ENCODE measurements at regions not wholly inside any gene's neighbourhood (a gene's known extent, or its start where the extent isn't known, plus 50 kb on each side); places are given as distances from the start of the nearest gene placed in this dataset.

DNA sequence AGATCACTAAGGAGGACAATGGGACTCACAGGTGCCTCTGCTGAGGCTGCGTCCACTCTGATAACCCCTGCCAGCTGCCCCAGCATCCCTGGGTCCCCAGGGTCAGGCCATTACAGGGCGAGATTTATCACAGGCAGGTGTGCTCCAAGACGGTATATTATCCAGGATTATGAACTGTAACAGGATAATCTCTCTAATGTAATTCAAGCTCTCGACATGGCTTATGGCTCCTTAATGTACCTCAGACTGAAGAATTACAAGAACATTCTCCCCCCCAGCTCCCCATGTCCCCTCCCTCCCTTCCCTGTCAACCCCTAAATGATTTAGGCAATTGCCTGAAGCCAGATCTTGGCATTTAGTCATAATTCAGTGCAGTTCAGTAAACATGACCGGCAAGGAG is 86.8 kb downstream of the NCR2 start:
- H3K4me3 ChIP-seq (ENCODE audit: insufficient read depth, low read length): no peak overlapping the region
- H3K36me3 ChIP-seq (ENCODE audit: insufficient read depth, low read length): no peaks in the 10 kb centered on the region
- H3K4me1 ChIP-seq (ENCODE audit: insufficient read depth, low read length): no peaks in the 10 kb centered on the region
- peaks cover 5% of the 10 kb centered on the region for H3K9me3 ChIP-seq (ENCODE audit: low read depth, low read length)
- H2AFZ ChIP-seq (ENCODE audit: low read length): no peak overlapping the region
- TF ChIP-seq, protein P1, sequence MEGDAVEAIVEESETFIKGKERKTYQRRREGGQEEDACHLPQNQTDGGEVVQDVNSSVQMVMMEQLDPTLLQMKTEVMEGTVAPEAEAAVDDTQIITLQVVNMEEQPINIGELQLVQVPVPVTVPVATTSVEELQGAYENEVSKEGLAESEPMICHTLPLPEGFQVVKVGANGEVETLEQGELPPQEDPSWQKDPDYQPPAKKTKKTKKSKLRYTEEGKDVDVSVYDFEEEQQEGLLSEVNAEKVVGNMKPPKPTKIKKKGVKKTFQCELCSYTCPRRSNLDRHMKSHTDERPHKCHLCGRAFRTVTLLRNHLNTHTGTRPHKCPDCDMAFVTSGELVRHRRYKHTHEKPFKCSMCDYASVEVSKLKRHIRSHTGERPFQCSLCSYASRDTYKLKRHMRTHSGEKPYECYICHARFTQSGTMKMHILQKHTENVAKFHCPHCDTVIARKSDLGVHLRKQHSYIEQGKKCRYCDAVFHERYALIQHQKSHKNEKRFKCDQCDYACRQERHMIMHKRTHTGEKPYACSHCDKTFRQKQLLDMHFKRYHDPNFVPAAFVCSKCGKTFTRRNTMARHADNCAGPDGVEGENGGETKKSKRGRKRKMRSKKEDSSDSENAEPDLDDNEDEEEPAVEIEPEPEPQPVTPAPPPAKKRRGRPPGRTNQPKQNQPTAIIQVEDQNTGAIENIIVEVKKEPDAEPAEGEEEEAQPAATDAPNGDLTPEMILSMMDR (IDR thresholded peaks at IDR 0.05; ENCODE audit: extremely low read depth, low read depth, low read length): no peak
- no peak for DNase-seq (ENCODE audit: insufficient read length, low spot score, missing footprints)
- H4K20me1 ChIP-seq (ENCODE audit: insufficient read depth, low read length): no peaks in the 10 kb centered on the region
- H3K4me2 ChIP-seq (ENCODE audit: insufficient read depth, low read length): no peak overlapping the region
- H3K27ac ChIP-seq (ENCODE audit: low read depth, low read length): no peak overlapping the region
- peaks cover 67% of the 10 kb centered on the region for H3K27me3 ChIP-seq (ENCODE audit: insufficient read depth, low read length)
- no peaks in the 10 kb centered on the region for H3K79me2 ChIP-seq (ENCODE audit: insufficient read depth, low read length)

DNA sequence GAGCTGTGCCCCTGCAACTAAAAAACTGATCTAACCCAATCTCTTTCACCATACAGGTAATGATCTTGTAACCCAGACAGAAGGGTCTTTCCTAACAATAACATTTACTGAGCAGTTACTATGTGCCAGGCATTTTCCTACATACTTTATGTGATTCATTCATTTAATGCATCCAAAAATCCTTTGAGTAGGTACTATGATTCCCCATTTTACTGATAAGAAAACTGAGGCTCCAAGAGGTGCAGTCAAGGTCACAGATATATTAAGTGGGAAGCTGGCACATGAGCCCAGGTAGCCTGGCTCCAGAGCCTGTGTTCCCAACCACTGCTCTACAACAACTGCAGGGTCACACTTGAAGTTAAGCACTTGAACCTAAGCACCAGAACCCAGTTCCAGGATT is 87.6 kb downstream of the NCR2 start:
- H3K27me3 ChIP-seq (ENCODE audit: insufficient read depth, low read length): peaks cover 68% of the 10 kb centered on the region
- H2AFZ ChIP-seq (ENCODE audit: low read length): no peak overlapping the region
- TF ChIP-seq, protein P1 (IDR thresholded peaks at IDR 0.05; ENCODE audit: extremely low read depth, low read depth, low read length): no peak

DNA sequence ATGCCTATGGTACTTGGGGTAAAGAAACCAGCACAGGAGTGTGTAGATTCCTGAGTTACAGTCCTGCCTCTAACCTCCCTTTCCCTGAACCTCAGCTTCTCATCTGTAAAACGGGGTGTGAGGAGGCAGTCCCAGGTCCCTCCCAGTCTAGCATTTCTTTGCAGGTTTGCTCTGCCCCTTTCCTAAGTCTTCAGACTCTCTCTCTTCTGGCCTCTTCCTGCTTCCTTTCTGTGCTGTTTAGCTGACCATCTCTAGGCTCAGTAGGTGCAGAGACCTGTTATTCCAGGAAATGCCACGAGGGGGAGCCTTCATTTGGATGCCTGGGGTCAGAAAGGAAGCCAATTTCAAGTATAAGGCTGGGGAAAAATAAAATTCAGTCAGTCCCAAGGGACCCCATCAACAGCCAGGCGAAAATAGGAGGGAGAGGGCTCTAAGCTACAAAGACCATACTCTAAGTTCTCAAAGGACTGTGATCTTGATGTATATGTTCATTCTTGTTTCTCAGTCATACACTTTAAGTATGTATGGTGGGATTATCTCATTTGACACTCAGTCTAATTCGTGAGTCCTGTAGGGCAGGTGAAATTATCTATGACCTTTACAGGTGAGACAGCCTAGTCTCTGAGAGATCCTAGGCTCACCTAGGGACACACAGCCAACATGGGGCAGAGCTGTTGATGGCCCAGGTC is 89.1 kb downstream of the NCR2 start:
- H3K36me3 ChIP-seq (ENCODE audit: insufficient read depth, low read length): no peaks in the 10 kb centered on the region
- no peaks in the 10 kb centered on the region for H3K79me2 ChIP-seq (ENCODE audit: insufficient read depth, low read length)
- no peak overlapping the region for H3K4me3 ChIP-seq (ENCODE audit: insufficient read depth, low read length)
- H3K27ac ChIP-seq (ENCODE audit: low read depth, low read length): no peak overlapping the region
- no peak overlapping the region for H2AFZ ChIP-seq (ENCODE audit: low read length)
- H3K27me3 ChIP-seq (ENCODE audit: insufficient read depth, low read length): peaks cover 63% of the 10 kb centered on the region
- H4K20me1 ChIP-seq (ENCODE audit: insufficient read depth, low read length): no peaks in the 10 kb centered on the region
- peaks cover 1% of the 10 kb centered on the region for H3K9me3 ChIP-seq (ENCODE audit: low read depth, low read length)
- no peak overlapping the region for H3K4me2 ChIP-seq (ENCODE audit: insufficient read depth, low read length)
- H3K4me1 ChIP-seq (ENCODE audit: insufficient read depth, low read length): peaks cover 10% of the 10 kb centered on the region
- TF ChIP-seq, protein P1 (IDR thresholded peaks at IDR 0.05; ENCODE audit: extremely low read depth, low read depth, low read length): peak; percentile 92
- DNase-seq (ENCODE audit: insufficient read length, low spot score, missing footprints): peak; percentile 97

More for the DNA sequence above, 87.6 kb downstream of the NCR2 start:
- no peak for DNase-seq (ENCODE audit: insufficient read length, low spot score, missing footprints)
- Histone ChIP-seq H3K79me2 (ENCODE audit: insufficient read depth, low read length) (no peaks in the 10 kb centered on the region), H3K4me3 (ENCODE audit: insufficient read depth, low read length) (no peak overlapping the region), H3K4me1 (ENCODE audit: insufficient read depth, low read length) (no peaks in the 10 kb centered on the region), H3K27ac (ENCODE audit: low read depth, low read length) (no peak overlapping the region), H3K9me3 (ENCODE audit: low read depth, low read length) (peaks cover 5% of the 10 kb centered on the region), H3K36me3 (ENCODE audit: insufficient read depth, low read length) (no peaks in the 10 kb centered on the region), H3K4me2 (ENCODE audit: insufficient read depth, low read length) (no peak overlapping the region), H4K20me1 (ENCODE audit: insufficient read depth, low read length) (no peaks in the 10 kb centered on the region)

DNA sequence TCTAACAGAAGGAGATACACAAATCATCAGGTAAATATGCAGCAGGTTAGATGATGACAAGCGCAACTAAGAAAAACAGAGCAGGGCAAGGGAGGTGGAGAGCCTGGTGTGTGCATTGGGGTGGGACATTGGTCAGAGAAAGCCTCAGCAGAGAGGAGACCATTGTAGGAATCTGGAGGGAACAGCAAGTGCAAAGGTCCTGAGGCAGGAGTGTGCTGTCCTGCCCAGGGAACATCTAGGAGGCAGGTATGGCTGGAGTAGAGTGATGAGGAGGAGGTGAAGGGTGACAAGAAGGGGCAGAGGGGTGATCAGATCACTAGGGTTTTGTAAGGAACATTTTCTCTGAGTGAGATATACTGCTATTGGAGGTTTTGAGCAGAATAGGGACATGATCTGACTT is 90.1 kb downstream of the NCR2 start:
- no peaks in the 10 kb centered on the region for H3K79me2 ChIP-seq (ENCODE audit: insufficient read depth, low read length)
- no peak overlapping the region for H3K4me3 ChIP-seq (ENCODE audit: insufficient read depth, low read length)
- H3K4me2 ChIP-seq (ENCODE audit: insufficient read depth, low read length): no peak overlapping the region

More for the DNA sequence above, 90.1 kb downstream of the NCR2 start:
- H2AFZ ChIP-seq (ENCODE audit: low read length): no peak overlapping the region
- DNase-seq (ENCODE audit: insufficient read length, low spot score, missing footprints): peak; percentile 35
- peaks cover 55% of the 10 kb centered on the region for H3K27me3 ChIP-seq (ENCODE audit: insufficient read depth, low read length)
- no peaks in the 10 kb centered on the region for H3K9me3 ChIP-seq (ENCODE audit: low read depth, low read length)
- H4K20me1 ChIP-seq (ENCODE audit: insufficient read depth, low read length): no peaks in the 10 kb centered on the region
- TF ChIP-seq, protein P1 (IDR thresholded peaks at IDR 0.05; ENCODE audit: extremely low read depth, low read depth, low read length): no peak
- peaks cover 20% of the 10 kb centered on the region for H3K4me1 ChIP-seq (ENCODE audit: insufficient read depth, low read length)
- no peaks in the 10 kb centered on the region for H3K36me3 ChIP-seq (ENCODE audit: insufficient read depth, low read length)
- H3K27ac ChIP-seq (ENCODE audit: low read depth, low read length): no peak overlapping the region

Data from osteoblast (primary cell).